Astrocyte of the spinal cord (primary cell): ENCODE measurements at regions not wholly inside any gene's neighbourhood (a gene's known extent, or its start where the extent isn't known, plus 50 kb on each side); places are given as distances from the start of the nearest gene placed in this dataset.
A peak's percentile ranks its signal among the peaks of the same experiment; 100 is the strongest.

Source experiments
- DNase-seq: peaks from one replicate; pipeline ENCODE4 v3.0.0; 2011; ENCODE audit warnings: low read depth, low spot score
- H3K4me3 ChIP-seq: 2 replicates; pipeline ENCODE4 v1.5.1; 2011; ENCODE audit warnings: low read depth, mild to moderate bottlenecking, low read length, moderate library complexity
- CTCF ChIP-seq: IDR thresholded peaks from 2 replicates; pipeline ENCODE4 v1.5.1; 2012; ENCODE audit warnings: low read depth, mild to moderate bottlenecking, low read length, inconsistent platforms
- in situ Hi-C: cut with HindIII; loops from 2 replicates; pipeline ENCODE4 v1.10.0; 2017; ENCODE audit warnings: low sequenced_read_pairs

DNA sequence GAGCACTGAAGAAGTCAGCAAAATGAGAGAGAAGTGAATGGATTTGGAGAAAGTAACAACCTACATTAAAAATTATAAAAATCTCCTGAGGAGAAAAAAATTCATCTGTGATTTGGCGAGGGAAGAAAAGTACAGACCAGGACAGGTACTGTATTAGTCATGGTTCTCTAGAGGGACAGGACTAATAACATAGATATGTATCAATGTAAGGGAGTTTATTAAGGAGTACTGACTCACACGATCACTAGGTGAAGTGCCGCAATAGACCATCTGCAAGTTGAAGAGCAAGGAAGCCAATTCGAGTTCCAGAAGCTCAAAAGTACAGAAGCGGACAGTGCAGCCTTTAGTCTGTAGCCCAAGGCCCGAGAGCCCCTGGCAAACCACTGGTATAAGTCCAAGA is 1004.4 kb upstream of the ALCAM start:
- H3K4me3 ChIP-seq = no peak overlapping the region
- TF ChIP-seq CTCF = no peak
- in situ Hi-C loops = no loop called here
- DNase-seq = no peak

- no peak for DNase-seq
- in situ Hi-C loops = no loop called here
- TF ChIP-seq CTCF = no peak
- H3K4me3 ChIP-seq = no peak overlapping the region
These were observed 999.7 kb upstream of the ALCAM start for GRCh38 chr3:104367000-104367399.

DNA sequence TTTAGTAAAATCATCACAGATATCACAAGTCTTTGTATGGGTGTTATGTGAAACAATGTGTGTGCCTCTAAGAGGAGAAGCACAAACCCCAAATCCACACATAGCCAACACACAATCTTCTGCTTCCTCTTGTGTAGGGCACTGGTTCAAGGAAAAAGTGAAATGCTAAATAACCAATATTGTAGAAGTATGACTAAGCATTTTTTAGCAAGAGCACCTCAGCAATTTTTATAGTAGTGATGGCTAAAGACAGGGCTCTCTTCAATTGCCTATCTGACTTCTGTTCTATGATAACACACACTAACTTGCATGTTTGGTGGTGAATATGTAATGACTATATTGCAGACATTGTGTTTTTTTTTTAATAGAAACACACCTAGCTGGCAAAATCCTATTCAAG is 997.9 kb upstream of the ALCAM start:
- DNase-seq = no peak
- in situ Hi-C loops = no loop called here
- no peak overlapping the region for H3K4me3 ChIP-seq
- TF ChIP-seq CTCF = no peak

GRCh38 chr3:104385421-104385820 is 981.3 kb upstream of the ALCAM start:
- DNase-seq = no peak
- in situ Hi-C loops = no loop called here
- no peak for TF ChIP-seq CTCF
- H3K4me3 ChIP-seq = no peak overlapping the region

- H3K4me3 ChIP-seq = no peak overlapping the region
- in situ Hi-C loops = no loop called here
- no peak for TF ChIP-seq CTCF
- peak; percentile 35 for DNase-seq
These were observed 978.1 kb upstream of the ALCAM start for GRCh38 chr3:104388619-104389018.

GRCh38 chr3:104392327-104392726 is 974.4 kb upstream of the ALCAM start:
- DNase-seq = no peak
- no peak overlapping the region for H3K4me3 ChIP-seq
- TF ChIP-seq CTCF = no peak
- in situ Hi-C loops = no loop called here

DNA sequence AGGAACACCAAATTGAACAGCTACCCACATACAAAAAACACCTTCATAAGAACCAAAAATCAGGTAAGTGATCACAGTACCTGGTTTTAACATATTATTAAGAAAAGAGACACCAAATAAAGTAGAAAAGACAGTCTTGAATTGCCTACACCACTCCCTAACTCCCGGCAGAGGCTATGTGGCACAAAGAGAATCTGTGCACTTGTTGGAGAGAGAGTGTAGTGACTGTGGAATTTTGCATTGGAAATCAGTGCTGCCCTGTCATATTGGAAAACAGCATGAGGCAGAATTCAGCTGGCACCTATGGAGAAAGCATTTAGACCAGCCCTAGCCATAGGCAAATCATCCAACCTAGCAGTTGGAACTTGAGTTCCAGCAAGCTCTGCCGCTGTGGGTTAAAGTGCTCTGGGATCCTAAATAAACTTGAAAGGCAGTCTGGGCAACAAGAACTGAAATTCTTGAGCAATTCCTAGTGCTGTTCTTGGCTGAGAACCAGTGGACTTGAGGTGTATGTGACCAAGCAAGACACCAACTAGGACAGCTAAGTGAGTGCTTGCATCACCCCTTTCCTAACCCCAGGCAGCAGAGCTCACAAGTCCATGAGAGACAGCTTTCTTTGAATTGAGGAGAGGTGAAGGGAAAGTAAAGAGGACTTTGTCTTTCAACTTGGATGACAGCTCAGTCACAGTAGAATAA is 969.6 kb upstream of the ALCAM start:
- H3K4me3 ChIP-seq = no peak overlapping the region
- peak; percentile 7 for DNase-seq
- no peak for TF ChIP-seq CTCF
- in situ Hi-C loops = no loop called here
